Mononuclear cell (primary cell): ENCODE measurements at regions not wholly inside any gene's neighbourhood (a gene's known extent, or its start where the extent isn't known, plus 50 kb on each side); places are given as distances from the start of the nearest gene placed in this dataset.
A peak's percentile ranks its signal among the peaks of the same experiment; 100 is the strongest.

Source experiments
- H3K27me3 ChIP-seq: 2 replicates; pipeline ENCODE4 v1.6.0; 2011; ENCODE audit warnings: low read length, control low read depth; ENCODE audit not compliant: insufficient read depth
- H3K4me1 ChIP-seq: 2 replicates; pipeline ENCODE4 v1.5.1; 2011; ENCODE audit warnings: mild to moderate bottlenecking, low read length, control low read depth; ENCODE audit not compliant: insufficient read depth
- H3K4me3 ChIP-seq: 2 replicates; pipeline ENCODE4 v1.5.1; 2011; ENCODE audit warnings: mild to moderate bottlenecking, low read length, moderate library complexity
- H3K9me3 ChIP-seq: 2 replicates; pipeline ENCODE4 v1.5.1; 2011; ENCODE audit warnings: low read depth, mild to moderate bottlenecking, control low read depth, low read length

- H3K27me3 ChIP-seq: no peaks in the 10 kb centered on the region
- H3K4me3 ChIP-seq: peak overlapping the region; percentile 5
- H3K9me3 ChIP-seq: no peaks in the 10 kb centered on the region
- peaks cover 22% of the 10 kb centered on the region for H3K4me1 ChIP-seq
These were observed 98.8 kb upstream of the SERP2 start for GRCh38 chr13:44274771-44275205.

- Histone ChIP-seq H3K9me3 (no peaks in the 10 kb centered on the region), H3K4me1 (peaks cover 22% of the 10 kb centered on the region), H3K27me3 (no peaks in the 10 kb centered on the region), H3K4me3 (no peak overlapping the region)
These were observed 98.2 kb upstream of the SERP2 start for GRCh38 chr13:44275381-44275780.

- H3K27me3 ChIP-seq: no peaks in the 10 kb centered on the region
- H3K4me3 ChIP-seq: no peak overlapping the region
These were observed 97.6 kb upstream of the SERP2 start for GRCh38 chr13:44276061-44276460.

GRCh38 chr13:44277459-44277858 lies 96.2 kb upstream of the SERP2 start:
- no peaks in the 10 kb centered on the region for H3K27me3 ChIP-seq
- peaks cover 22% of the 10 kb centered on the region for H3K4me1 ChIP-seq
- no peaks in the 10 kb centered on the region for H3K9me3 ChIP-seq
- no peak overlapping the region for H3K4me3 ChIP-seq

More at GRCh38 chr13:44276061-44276460, 97.6 kb upstream of the SERP2 start:
- peaks cover 22% of the 10 kb centered on the region for H3K4me1 ChIP-seq
- H3K9me3 ChIP-seq: no peaks in the 10 kb centered on the region

- Histone ChIP-seq H3K4me3 (no peak overlapping the region), H3K27me3 (no peaks in the 10 kb centered on the region), H3K9me3 (no peaks in the 10 kb centered on the region), H3K4me1 (peaks cover 22% of the 10 kb centered on the region)
These were observed 95.5 kb upstream of the SERP2 start for GRCh38 chr13:44278166-44278565.

- no peak overlapping the region for H3K4me3 ChIP-seq
- no peaks in the 10 kb centered on the region for H3K27me3 ChIP-seq
- H3K9me3 ChIP-seq: no peaks in the 10 kb centered on the region
- H3K4me1 ChIP-seq: peaks cover 8% of the 10 kb centered on the region
These were observed 93.2 kb upstream of the SERP2 start for GRCh38 chr13:44280456-44280855.

DNA sequence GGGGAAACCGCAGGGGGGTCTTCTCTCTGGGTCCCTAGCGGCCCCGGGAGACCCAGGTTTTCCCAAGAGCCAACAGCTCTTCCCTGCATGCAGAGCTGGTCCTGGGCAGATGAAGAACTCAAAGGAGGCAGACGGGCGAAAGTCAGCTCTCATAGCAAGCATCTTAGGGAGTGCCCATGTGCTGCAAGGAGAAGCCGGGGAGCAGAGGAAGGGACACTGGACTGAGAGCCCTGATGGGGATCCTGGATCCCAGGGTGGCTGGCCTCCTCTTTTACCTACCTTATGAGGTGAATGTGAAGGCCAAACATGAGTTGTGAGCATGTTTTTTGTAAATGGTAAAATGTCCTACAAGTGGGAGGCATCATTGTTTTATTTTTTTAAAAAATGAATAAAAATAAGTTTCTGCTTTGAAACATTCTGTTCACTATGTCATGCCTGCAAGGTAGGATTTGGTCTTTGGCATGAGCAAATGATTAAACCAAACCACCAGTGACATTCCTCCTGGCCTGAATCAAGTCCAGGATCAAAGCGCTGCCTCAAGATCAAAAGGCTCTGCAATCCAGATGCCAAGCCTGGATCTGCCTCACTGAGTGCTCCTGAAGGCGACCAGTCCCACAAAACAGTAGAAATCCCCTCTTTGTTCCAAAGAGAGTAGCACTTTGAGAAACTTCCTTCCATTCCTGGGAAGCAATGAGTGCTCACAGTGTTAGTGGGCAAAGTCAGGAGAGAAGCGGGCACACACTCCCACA lies 92.2 kb upstream of the SERP2 start:
- no peaks in the 10 kb centered on the region for H3K27me3 ChIP-seq
- no peaks in the 10 kb centered on the region for H3K9me3 ChIP-seq
- H3K4me1 ChIP-seq: peaks cover 2% of the 10 kb centered on the region
- no peak overlapping the region for H3K4me3 ChIP-seq

GRCh38 chr13:44283600-44283999 lies 90.0 kb upstream of the SERP2 start:
- Histone ChIP-seq H3K4me1 (no peaks in the 10 kb centered on the region), H3K4me3 (no peak overlapping the region), H3K9me3 (no peaks in the 10 kb centered on the region), H3K27me3 (peaks cover under 1% of the 10 kb centered on the region)

DNA sequence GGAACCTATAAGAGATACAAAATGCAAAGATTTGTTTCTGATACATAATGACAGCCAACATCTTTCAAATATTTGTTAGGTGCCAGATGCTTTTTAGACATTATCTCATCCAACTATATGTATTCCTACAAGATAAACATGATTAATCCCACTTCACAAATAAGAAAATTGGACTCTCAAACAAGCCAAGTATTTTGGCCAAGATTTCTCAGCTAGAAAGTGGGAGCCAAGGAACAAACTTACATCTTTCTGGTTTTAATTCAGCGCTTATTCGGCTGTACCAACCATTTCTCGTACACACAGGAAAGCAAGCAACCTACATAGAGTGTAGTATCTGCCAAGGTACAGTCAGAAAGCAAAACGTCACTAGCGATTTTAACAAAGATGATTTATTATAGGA lies 85.7 kb upstream of the SERP2 start:
- H3K27me3 ChIP-seq: peaks cover 3% of the 10 kb centered on the region
- no peak overlapping the region for H3K4me3 ChIP-seq
- H3K4me1 ChIP-seq: no peaks in the 10 kb centered on the region
- no peaks in the 10 kb centered on the region for H3K9me3 ChIP-seq

- Histone ChIP-seq H3K4me1 (peaks cover 20% of the 10 kb centered on the region), H3K27me3 (peaks cover 3% of the 10 kb centered on the region), H3K9me3 (no peaks in the 10 kb centered on the region), H3K4me3 (no peak overlapping the region)
These were observed 81.1 kb upstream of the SERP2 start for GRCh38 chr13:44292545-44292944.

DNA sequence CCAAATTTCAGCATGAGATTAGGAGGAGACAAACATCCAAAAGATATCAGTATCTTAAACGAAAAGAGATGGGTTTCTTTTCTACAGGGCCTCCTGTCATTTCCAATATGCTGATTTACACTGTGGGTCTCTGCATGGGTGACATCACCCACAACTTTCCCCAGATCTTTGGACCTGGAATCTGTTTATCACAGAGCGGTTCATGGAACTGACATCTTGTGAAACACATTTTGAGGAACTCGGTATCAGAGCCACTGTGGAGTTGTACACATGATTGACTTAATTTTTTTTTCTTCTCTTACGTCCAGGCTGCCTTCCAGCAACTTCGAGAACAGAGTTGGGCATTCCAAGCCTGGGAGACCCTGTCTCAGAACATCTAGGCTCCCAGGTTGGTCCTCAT lies 80.2 kb upstream of the SERP2 start:
- H3K27me3 ChIP-seq: peaks cover 3% of the 10 kb centered on the region
- H3K9me3 ChIP-seq: no peaks in the 10 kb centered on the region
- H3K4me3 ChIP-seq: no peak overlapping the region
- peaks cover 20% of the 10 kb centered on the region for H3K4me1 ChIP-seq

DNA sequence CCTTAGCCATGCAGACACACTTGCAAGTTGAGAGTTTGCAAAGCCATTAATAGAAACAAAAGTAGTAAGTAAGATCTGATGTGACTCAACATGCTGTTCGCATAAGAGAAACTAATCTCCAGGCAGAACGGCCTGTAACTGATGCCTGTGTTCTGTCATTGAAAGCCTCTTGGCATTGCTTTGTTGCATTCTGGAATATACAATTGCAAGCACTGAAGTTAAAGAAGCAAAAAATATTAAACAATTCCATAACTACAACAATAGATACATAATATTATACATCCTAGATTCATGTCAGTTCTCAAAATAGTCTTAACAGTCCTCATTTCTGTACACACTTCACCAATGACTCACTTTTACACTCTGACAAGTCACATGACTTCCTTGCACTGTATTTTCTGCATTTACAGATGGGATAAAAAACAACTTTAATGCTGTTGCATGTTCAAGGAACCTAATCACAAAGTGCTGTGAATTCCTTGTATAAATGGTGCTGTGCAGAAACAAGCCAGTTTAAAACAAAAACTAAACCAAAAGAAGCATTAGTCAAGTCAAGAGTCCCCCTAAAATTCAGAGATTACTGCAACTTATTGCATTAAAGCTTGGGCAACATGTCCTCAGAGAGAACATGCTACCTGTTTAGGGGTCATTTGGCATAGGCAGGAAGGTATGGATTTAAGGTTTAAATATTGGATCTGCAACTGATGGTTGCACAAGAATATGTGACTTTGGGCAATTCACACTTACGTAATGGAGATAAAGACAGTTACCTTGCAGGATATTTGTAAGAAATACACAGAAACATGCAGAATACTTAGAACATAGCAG lies 79.5 kb upstream of the SERP2 start:
- Histone ChIP-seq H3K4me1 (peaks cover 20% of the 10 kb centered on the region), H3K27me3 (no peaks in the 10 kb centered on the region), H3K9me3 (no peaks in the 10 kb centered on the region), H3K4me3 (no peak overlapping the region)

- Histone ChIP-seq H3K4me3 (no peak overlapping the region), H3K27me3 (no peaks in the 10 kb centered on the region), H3K9me3 (no peaks in the 10 kb centered on the region), H3K4me1 (peaks cover 20% of the 10 kb centered on the region)
These were observed 78.7 kb upstream of the SERP2 start for GRCh38 chr13:44294876-44295275.

DNA sequence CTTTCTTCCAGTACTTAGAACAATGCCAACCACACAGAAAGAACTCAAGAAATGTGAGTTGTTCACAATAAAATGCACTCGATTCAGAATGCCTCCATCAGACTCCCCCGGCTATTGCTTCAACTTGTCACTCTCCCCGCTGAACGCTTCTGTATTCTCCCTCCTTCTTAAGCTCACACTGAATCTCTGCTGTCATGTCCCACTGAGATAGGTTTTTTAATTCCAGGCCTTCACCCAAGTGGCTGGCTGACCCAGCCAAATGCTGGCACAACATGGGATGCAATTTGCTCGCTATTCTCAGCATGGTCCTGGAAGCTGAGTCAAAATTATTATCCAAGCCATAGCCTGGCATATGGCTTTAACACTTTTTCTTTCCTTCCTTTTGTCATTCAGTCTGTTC lies 76.8 kb upstream of the SERP2 start:
- H3K4me1 ChIP-seq: peaks cover 30% of the 10 kb centered on the region
- H3K9me3 ChIP-seq: no peaks in the 10 kb centered on the region
- H3K4me3 ChIP-seq: no peak overlapping the region
- no peaks in the 10 kb centered on the region for H3K27me3 ChIP-seq

GRCh38 chr13:44298314-44298713 lies 75.3 kb upstream of the SERP2 start:
- Histone ChIP-seq H3K4me1 (peaks cover 30% of the 10 kb centered on the region), H3K9me3 (no peaks in the 10 kb centered on the region), H3K27me3 (no peaks in the 10 kb centered on the region)

More at GRCh38 chr13:44298314-44298713, 75.3 kb upstream of the SERP2 start:
- H3K4me3 ChIP-seq: no peak overlapping the region
